ENCODE measurements at regions not wholly inside any gene's neighbourhood (a gene's known extent, or its start where the extent isn't known, plus 50 kb on each side); places are given as distances from the start of the nearest gene placed in this dataset.

- intact Hi-C loops (cut with micrococcal nuclease) (no loop called here), dilution Hi-C loops (cut with MboI; ENCODE audit: extremely low pct_ligation_motif_present, low sequenced_read_pairs) (no loop called here)
- no peaks in the 10 kb centered on the region for H3K79me2 ChIP-seq (ENCODE audit: control insufficient read depth, insufficient read depth, low read length)
- no peaks in the 10 kb centered on the region for H3K9me3 ChIP-seq (replicated peaks; ENCODE audit: control insufficient read depth, insufficient read depth, low read length)
- FAIRE-seq, result no peak
- no peaks in the 10 kb centered on the region for H3K9me1 ChIP-seq (replicated peaks; ENCODE audit: control insufficient read depth, extremely low read depth, insufficient read depth, low read length)
- CTCF ChIA-PET, result no interaction called here
- H3K4me2 ChIP-seq (ENCODE audit: insufficient read depth, low read length), result no peak overlapping the region
- H3K4me3 ChIP-seq (replicated peaks in 1 of 3; ENCODE audit: insufficient read depth in 1 of 3, low read depth in 1 of 3, low read length in 3 of 3), result no peak overlapping the region
- H4K20me1 ChIP-seq (replicated peaks; ENCODE audit: control insufficient read depth, extremely low read depth, insufficient read depth, low read length), result no peaks in the 10 kb centered on the region
- no TSS peak for BruUV-seq (replicated peaks)
- H3K4me1 ChIP-seq (ENCODE audit: control insufficient read depth, extremely low read depth, insufficient read depth, low read length), result no peaks in the 10 kb centered on the region
- no peak for TF ChIP-seq JUN (IDR thresholded peaks at IDR 0.05; ENCODE audit: borderline replicate concordance, insufficient read depth, insufficient read length, low read depth)
- TF ChIP-seq, protein P1, sequence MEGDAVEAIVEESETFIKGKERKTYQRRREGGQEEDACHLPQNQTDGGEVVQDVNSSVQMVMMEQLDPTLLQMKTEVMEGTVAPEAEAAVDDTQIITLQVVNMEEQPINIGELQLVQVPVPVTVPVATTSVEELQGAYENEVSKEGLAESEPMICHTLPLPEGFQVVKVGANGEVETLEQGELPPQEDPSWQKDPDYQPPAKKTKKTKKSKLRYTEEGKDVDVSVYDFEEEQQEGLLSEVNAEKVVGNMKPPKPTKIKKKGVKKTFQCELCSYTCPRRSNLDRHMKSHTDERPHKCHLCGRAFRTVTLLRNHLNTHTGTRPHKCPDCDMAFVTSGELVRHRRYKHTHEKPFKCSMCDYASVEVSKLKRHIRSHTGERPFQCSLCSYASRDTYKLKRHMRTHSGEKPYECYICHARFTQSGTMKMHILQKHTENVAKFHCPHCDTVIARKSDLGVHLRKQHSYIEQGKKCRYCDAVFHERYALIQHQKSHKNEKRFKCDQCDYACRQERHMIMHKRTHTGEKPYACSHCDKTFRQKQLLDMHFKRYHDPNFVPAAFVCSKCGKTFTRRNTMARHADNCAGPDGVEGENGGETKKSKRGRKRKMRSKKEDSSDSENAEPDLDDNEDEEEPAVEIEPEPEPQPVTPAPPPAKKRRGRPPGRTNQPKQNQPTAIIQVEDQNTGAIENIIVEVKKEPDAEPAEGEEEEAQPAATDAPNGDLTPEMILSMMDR (IDR thresholded peaks at IDR 0.05; ENCODE audit: extremely low read depth in 1 of 2, insufficient read depth in 1 of 2, low read depth in 1 of 2, low read length in 2 of 2), result no peak
- TF ChIP-seq GATA2 (IDR thresholded peaks at IDR 0.05; ENCODE audit: insufficient read depth, insufficient read length, low read depth, low read length), result no peak
- TF ChIP-seq POLR2A (IDR thresholded peaks at IDR 0.05; ENCODE audit: low read depth, low read length), result no peak
- TF ChIP-seq EZH2 (IDR thresholded peaks at IDR 0.05; ENCODE audit: borderline replicate concordance, low read depth, low read length, severe bottlenecking), result no peak
- no peak for TF ChIP-seq FOS (IDR thresholded peaks at IDR 0.05; ENCODE audit: borderline replicate concordance, insufficient read depth, low read length)
- no peak for TF ChIP-seq MYC (IDR thresholded peaks at IDR 0.05; ENCODE audit: low read depth, low read length)
- no peak for TF ChIP-seq POLR2AphosphoS5 (IDR thresholded peaks at IDR 0.05; ENCODE audit: insufficient read depth, low read depth, low read length)
- TF ChIP-seq, protein P2, sequence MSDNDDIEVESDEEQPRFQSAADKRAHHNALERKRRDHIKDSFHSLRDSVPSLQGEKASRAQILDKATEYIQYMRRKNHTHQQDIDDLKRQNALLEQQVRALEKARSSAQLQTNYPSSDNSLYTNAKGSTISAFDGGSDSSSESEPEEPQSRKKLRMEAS (IDR thresholded peaks at IDR 0.05; ENCODE audit: insufficient read depth, insufficient read length), result no peak
- POLR2A ChIA-PET, result no interaction called here
- H3K27ac ChIP-seq (ENCODE audit: insufficient read depth, low read depth, low read length), result no peak overlapping the region
- no peak overlapping the region for H2AFZ ChIP-seq (ENCODE audit: low read depth, low read length)
- no peak overlapping the region for H3K9ac ChIP-seq (replicated peaks; ENCODE audit: extremely low read depth, insufficient read depth, low read length)
- H3K27me3 ChIP-seq (ENCODE audit: control insufficient read depth in 2 of 2, insufficient read depth in 2 of 2, low read length in 2 of 2), result no peaks in the 10 kb centered on the region
- DNase-seq (ENCODE audit: low read depth, low spot score), result no peak
- no peaks in the 10 kb centered on the region for H3K36me3 ChIP-seq (ENCODE audit: control insufficient read depth in 2 of 2, extremely low read depth in 1 of 2, insufficient read depth in 2 of 2, low read length in 2 of 2)
Measured at GRCh38 chr2:56933976-56934375, 750.2 kb downstream of the CCDC85A start.

Measured in endothelial cell of umbilical vein (primary cell).